GM21360 (cell line): ENCODE measurements at regions not wholly inside any gene's neighbourhood (a gene's known extent, or its start where the extent isn't known, plus 50 kb on each side); places are given as distances from the start of the nearest gene placed in this dataset.

ENCODE experiments used
- ATAC-seq: cut with Tn5 transposase; IDR thresholded peaks from one replicate; pipeline ENCODE4 v1.9.1; 2021; ENCODE audit warnings: mild to moderate bottlenecking, moderate library complexity; ENCODE audit not compliant: unreplicated experiment

GRCh38 chr2:181332044-181332605 is 125.1 kb upstream of the ITGA4 start:
- no peak for ATAC-seq

- no peak for ATAC-seq
Observed at GRCh38 chr2:181334158-181334826, 122.9 kb upstream of the ITGA4 start.

GRCh38 chr2:181340891-181341290 is 116.3 kb upstream of the ITGA4 start:
- no peak for ATAC-seq

- ATAC-seq = no peak
Observed at GRCh38 chr2:181341855-181342600, 115.2 kb upstream of the ITGA4 start.

GRCh38 chr2:181348107-181348837 is 108.9 kb upstream of the ITGA4 start:
- ATAC-seq = peak; percentile 92

- ATAC-seq = no peak
Observed at GRCh38 chr2:181352158-181352557, 105.0 kb upstream of the ITGA4 start.

GRCh38 chr2:181354626-181355025 is 102.6 kb upstream of the ITGA4 start:
- ATAC-seq = no peak

GRCh38 chr2:181356526-181357130 is 100.6 kb upstream of the ITGA4 start:
- no peak for ATAC-seq

- peak; percentile 67 for ATAC-seq
Observed at GRCh38 chr2:181357979-181358378, 99.2 kb upstream of the ITGA4 start.

GRCh38 chr2:181362561-181362960 is 94.6 kb upstream of the ITGA4 start:
- ATAC-seq = no peak

GRCh38 chr2:181363164-181363563 is 94.0 kb upstream of the ITGA4 start:
- ATAC-seq = no peak

GRCh38 chr2:181364492-181365170 is 92.6 kb upstream of the ITGA4 start:
- ATAC-seq = no peak

- no peak for ATAC-seq
Observed at GRCh38 chr2:181366675-181367175, 90.5 kb upstream of the ITGA4 start.

GRCh38 chr2:181367411-181367810 is 89.8 kb upstream of the ITGA4 start:
- no peak for ATAC-seq

- ATAC-seq = no peak
Observed at GRCh38 chr2:181367906-181368435, 89.2 kb upstream of the ITGA4 start.

GRCh38 chr2:181370126-181370525 is 87.1 kb upstream of the ITGA4 start:
- ATAC-seq = no peak

GRCh38 chr2:181371195-181371594 is 86.0 kb upstream of the ITGA4 start:
- ATAC-seq = no peak

- no peak for ATAC-seq
Observed at GRCh38 chr2:181371782-181372645, 85.2 kb upstream of the ITGA4 start.

- no peak for ATAC-seq
Observed at GRCh38 chr2:181372646-181373040, 84.5 kb upstream of the ITGA4 start.
